NCI-H748 treated with DMSO at 0.1 percent for 48 hours (cell line): ENCODE measurements at regions not wholly inside any gene's neighbourhood (a gene's known extent, or its start where the extent isn't known, plus 50 kb on each side); places are given as distances from the start of the nearest gene placed in this dataset.

Experiments
- DNase-seq: peaks from one replicate; lab custom pipeline; 2025; lab: John Stamatoyannopoulos, UW

GRCh38 chr5:73266176-73266738 lies 93.3 kb downstream of the TMEM174 start:
- DNase-seq, result no peak

GRCh38 chr5:73265641-73266040 lies 92.6 kb downstream of the TMEM174 start:
- DNase-seq, result no peak

GRCh38 chr5:73264631-73265030 lies 91.6 kb downstream of the TMEM174 start:
- no peak for DNase-seq

- DNase-seq, result no peak
These were observed 90.2 kb downstream of the TMEM174 start for GRCh38 chr5:73263001-73263710.

- no peak for DNase-seq
These were observed 83.9 kb downstream of the TMEM174 start for GRCh38 chr5:73256862-73257261.

GRCh38 chr5:73256462-73256861 lies 83.5 kb downstream of the TMEM174 start:
- DNase-seq, result no peak

- no peak for DNase-seq
These were observed 83.0 kb downstream of the TMEM174 start for GRCh38 chr5:73256012-73256411.

- no peak for DNase-seq
These were observed 81.6 kb downstream of the TMEM174 start for GRCh38 chr5:73254642-73255041.

GRCh38 chr5:73253047-73253660 lies 80.2 kb downstream of the TMEM174 start:
- no peak for DNase-seq

GRCh38 chr5:73250645-73251044 lies 77.7 kb downstream of the TMEM174 start:
- no peak for DNase-seq

- DNase-seq, result no peak
These were observed 69.7 kb downstream of the TMEM174 start for GRCh38 chr5:73242735-73243134.

- DNase-seq, result no peak
These were observed 65.9 kb downstream of the TMEM174 start for GRCh38 chr5:73238873-73239272.

GRCh38 chr5:73236541-73237128 lies 63.6 kb downstream of the TMEM174 start:
- no peak for DNase-seq

GRCh38 chr5:73234204-73234555 lies 61.2 kb downstream of the TMEM174 start:
- no peak for DNase-seq

GRCh38 chr5:73233461-73234203 lies 60.6 kb downstream of the TMEM174 start:
- DNase-seq, result no peak

- DNase-seq, result no peak
These were observed 60.1 kb downstream of the TMEM174 start for GRCh38 chr5:73233053-73233460.

GRCh38 chr5:73232266-73233041 lies 59.5 kb downstream of the TMEM174 start:
- no peak for DNase-seq

- DNase-seq, result no peak
These were observed 58.3 kb downstream of the TMEM174 start for GRCh38 chr5:73231246-73231778.

- DNase-seq, result no peak
These were observed 57.6 kb downstream of the TMEM174 start for GRCh38 chr5:73230264-73231245.

GRCh38 chr5:73229271-73229670 lies 56.3 kb downstream of the TMEM174 start:
- no peak for DNase-seq
